Hematopoietic multipotent progenitor cell treated with erythropoietin and hydrocortisone succinate and interleukin-3 and kit ligand, for 8 days (in vitro differentiated cells): ENCODE measurements at regions not wholly inside any gene's neighbourhood (a gene's known extent, or its start where the extent isn't known, plus 50 kb on each side); places are given as distances from the start of the nearest gene placed in this dataset.

Experiments
- DNase-seq: peaks from one replicate; pipeline ENCODE4 v3.0.0-alpha.2; 2015

DNA sequence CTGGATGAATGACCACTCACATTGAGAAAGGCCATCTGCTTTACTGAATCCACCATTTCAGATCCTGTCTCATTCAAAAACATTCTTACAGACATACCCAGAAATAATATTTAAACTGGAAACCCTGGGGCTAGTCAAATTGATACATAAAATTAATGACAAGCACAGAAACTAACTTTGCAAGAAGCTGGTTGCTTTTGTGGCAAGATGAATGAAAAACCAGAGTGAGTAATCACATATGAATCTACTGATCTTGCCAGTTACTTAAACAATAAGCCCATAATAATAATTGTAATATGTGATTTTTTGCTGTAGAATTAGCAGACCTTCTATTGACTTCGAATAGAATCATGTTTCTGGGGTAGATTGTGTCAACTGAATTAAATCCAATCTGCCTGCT lies 235.1 kb downstream of the PPARGC1A start:
- no peak for DNase-seq

DNA sequence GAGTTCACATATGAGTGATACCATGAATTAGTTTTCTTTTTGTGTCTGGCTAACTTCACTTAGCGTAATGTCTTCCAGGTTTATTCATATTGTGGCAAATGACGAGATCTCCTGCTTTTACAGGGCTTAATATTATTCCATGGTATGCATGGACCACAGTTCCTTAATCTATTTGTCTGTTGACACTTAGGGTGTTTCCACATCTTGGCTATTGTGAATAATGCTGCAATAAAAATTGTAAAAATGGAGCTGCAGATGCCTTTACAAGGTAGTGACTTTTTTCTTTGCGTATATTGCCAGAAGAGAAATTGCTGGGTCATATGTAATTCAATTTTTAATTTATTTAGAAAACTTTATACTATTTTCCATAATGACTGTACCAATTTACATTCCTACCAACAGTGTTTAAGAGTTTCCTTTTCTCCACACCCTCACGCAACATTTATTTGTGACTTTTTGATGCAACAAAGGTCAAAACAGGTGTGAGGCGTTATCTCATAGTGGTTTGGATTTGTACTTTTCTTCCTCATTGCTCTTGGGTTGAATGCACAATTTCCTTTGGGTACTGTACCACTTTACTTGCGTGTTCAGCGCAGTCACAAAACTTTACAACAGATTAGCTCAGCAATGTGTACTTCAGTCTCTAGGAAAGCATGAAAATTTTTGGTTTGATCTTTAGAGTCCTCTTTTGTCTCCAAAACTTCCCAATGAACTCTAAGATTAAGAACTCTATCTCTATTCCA lies 240.8 kb downstream of the PPARGC1A start:
- DNase-seq, result no peak

DNA sequence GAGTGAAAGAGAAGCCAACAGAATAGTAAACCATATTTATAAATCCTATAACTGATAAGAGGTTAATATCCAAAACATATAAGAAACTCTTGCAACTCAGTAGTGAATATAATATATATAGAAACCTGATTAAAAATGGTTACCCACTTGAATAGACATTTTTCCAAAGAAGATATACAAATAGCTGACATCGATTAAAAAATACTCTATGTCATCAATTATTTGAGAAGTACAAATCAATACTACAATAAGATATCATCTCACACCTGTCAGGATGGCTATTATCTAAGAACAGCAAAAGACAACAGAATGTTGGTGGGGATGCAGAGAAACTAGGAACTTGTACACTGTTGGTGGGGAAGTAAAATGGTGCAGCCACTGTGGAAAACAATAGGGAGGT lies 254.4 kb downstream of the PPARGC1A start:
- DNase-seq, result no peak

DNA sequence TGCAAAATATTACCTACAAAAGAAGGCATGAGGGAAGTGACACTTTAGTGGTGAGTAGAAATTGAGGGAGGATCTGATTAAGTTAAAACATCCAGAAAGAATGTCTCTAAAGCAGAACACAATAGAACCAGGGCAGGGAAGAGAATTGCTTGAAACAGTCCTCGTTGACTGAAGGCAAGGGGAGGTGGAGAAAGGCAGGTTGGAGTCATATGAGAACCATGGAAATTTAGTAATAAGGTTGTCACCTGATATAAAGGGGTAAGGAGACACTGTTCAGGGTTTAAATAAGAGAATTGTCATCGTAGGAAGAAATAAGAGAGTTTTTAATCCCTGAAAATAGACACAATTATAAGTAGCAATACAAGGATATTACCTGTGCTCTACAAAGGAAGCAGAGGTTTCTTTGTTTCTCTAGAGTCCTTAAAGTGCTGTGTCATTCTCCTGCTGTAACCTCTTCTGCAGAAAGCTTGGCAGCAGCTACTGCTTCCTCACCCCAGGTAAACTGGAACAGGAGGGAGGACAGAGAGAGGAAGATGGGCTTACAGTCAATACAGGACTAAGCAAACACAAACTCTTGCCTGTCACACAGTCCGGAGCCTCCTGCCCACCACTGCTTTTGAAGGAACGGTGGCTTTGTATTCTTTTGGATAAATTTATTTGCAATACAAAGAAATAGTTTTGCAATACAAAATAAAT lies 258.4 kb downstream of the PPARGC1A start:
- DNase-seq, result no peak

DNA sequence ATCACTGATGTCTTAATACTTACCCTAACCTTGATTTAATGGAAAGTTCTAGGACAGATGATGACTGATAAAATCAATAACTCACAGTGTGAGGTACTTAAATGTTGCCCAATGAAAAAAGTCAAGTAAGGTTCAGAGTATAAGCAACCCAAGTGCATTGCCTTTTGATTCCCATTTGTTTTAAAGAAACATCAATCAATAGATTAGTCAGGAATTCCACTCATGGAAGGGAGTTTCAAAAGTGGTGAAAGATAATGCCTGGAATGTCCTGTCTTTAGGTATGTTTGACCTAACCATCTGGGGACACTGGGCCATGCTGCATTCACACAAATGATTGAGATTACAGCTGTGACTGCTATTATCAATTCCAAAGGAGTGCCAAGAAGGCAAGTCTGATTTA lies 259.7 kb downstream of the PPARGC1A start:
- DNase-seq, result no peak

DNA sequence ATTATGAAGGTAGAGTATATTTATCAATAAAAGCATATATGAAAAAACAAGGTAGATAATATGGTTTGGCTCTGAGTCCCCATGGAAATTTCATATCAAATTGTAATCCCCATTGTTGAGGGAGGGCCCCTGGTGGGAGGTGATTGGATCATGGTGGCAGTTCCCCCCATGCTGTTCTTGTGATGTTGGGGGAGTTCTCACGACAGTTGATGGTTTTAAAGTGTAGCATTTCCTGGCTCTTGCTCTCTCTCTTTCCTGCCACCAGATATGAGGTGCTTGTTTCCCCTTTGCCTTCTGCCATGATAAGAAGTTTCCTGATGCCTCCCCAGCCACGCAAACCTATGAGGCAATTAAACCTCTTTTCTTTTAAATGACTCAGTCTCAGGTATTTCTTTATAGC lies 260.4 kb downstream of the PPARGC1A start:
- DNase-seq, result no peak

DNA sequence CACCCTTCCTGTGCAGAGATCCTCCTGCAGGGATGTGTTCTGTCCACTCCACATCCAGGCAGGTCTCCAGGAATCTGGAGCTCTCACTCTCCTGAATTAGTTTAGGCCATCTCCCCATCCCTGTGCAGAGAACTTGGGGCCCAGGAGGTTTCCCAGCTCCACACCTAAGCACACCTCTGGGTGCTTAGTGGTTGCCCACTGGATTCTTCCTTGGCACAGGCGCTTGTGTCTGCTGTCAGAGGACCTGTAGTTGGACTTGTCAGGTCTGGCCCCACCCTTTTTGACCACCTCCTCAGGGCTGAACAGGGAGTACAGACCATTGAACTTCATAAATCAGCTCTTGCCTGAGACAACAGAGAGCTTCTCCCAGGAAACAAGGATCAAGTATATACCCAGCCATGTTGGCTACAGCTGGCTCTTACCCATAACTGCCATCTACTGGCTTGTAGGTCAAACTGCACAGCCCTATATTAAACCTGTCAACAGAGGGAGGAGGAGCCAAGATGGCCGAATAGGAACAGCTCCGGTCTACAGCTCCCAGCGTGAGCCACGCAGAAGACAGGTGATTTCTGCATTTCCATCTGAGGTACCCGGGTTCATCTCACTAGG lies 275.5 kb downstream of the PPARGC1A start:
- DNase-seq, result peak; percentile 6

DNA sequence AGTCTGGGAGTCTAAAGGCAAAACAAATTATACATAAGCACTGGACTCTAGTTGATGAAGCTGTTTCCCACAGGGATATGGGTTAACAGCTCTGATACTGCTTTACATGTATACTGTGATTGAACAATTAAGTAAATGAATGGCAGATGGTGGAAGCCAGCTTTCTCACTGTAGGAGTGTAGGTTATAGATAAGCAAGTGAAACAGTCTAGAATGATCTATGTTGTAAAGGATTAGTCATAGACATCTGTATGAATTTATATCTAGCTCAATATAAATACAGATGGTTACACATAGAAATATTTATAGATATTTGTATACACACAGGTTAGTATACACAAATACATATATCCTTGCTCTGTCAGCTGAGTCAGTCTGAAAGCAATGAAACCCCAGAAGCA lies 276.1 kb downstream of the PPARGC1A start:
- DNase-seq, result no peak

DNA sequence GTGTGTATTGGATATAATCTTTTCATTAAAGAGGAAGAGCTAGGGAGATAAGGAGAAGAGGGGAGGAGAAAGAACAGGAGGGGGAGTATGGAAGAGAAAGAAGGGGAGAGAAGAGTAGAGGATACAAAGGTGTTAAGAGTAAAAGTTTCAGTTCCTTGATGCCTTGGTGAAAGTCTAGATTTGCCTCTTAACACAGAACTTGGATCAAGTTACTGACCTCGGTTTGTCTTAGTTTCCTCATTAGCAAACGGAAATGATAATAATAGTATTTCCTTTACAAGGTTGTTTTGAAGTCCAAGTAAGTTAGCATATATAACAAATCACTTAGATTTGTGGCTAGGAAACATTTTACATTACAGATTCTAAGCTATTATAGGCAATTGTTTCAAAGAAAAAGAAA lies 287.1 kb downstream of the PPARGC1A start:
- no peak for DNase-seq

DNA sequence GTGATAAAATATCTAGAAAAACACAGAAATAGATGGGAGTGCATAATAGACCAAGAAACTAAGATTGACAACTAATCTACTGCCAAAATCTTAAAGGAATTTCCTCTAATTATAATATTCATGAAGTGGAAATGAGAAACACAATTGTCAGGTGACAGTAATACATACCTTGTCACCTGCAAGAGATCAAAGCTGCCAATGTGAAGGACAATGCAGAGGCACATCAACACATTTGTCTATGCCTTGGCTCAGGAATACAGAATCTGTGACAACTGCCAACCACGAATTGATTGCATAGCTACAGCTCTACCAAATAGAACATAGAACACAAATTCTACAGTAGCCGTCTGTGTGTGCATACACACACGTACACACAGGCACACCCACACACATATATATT lies 295.7 kb downstream of the PPARGC1A start:
- DNase-seq, result no peak

DNA sequence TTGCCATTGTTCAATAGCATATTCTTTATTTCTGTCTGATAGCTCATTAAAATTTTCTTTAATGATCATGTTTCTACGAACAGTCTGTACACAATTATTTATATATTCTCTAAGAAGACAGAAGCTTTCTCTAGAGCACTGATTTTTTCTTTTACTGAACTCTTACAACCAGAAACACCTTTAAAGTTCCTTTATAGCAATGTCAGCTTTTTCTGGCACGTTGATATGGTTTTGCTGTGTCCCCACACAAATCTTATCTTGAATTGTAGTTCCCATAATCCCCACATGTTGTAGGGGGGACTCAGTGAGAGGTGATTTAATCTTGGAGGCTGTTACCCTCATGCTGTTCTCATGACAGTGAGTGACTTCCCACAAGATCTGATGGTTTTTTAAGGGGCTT lies 299.4 kb downstream of the PPARGC1A start:
- DNase-seq, result no peak

DNA sequence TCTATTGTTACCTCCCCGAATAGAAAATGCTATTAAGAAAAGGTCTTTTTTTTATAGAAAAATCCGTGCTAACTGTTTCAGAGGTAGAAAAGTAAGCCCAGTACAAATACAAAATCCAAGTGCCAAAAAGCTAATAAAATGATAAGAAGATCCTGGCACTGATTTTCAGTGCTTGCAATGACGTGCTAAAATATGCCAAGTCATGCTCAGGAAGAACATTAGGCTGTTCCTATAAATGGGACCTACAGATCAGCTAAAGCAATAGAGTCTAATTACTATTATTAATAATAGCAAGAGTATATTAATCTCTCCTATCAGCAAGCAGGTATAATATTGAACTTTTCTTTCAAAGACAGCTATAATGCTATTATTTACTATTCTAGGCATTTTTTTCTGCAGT lies 305.8 kb downstream of the PPARGC1A start:
- no peak for DNase-seq

DNA sequence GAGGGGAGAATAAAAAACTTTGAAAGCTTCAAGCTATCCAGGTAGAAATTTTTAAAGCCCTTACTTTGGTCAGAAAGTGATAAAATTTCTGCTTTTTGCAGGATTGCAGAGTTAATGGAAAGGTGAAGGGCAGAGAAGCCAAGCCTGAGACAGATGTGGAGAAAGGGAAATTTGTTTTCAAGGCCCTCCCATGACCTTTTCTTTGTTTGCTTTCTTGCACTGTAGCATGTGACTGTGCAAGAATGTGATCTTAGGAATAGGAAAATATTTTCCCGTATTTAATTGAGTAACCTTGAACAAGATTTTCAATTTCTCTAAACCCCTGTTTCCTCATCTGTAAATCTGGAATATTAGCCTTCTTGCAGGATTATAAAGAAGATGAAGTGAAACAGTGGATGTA lies 307.2 kb downstream of the PPARGC1A start:
- DNase-seq, result no peak

DNA sequence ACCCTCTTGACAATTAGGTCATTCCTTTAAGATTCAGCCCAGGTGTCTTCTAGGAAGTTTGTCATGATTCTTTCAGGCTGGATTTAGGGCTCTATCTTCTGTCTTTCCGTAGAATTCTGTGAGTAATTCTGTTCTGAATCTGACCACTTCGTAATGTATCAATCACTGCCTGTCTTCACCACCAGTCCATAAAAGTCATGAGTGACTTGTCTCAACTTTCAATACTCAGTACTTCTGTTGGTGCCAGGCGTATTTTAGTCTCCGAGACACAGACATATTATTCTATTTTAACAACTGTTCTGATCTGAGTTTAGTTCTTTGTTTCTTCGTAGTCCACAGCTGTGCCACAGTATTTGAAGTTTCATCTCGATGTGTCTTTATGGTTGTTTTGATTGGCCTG lies 310.7 kb downstream of the PPARGC1A start:
- DNase-seq, result no peak

DNA sequence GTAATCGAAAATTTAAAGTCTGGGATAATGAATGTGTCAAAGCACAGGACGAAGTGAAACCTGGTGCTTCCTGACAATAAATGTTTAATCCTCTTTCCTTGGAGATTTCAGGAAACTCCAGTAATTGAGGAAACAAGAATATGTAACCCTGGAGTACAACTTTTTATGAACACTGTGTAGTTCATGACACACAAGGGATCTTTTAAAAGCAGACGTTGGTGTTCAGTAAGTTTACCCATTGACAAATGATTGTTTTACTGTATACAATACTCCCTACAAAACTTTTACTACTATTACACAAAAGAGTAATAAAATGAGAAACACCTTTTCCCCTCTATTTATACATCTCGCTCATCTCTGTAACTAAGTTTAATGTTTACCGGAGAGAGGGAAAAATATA lies 312.4 kb downstream of the PPARGC1A start:
- no peak for DNase-seq

DNA sequence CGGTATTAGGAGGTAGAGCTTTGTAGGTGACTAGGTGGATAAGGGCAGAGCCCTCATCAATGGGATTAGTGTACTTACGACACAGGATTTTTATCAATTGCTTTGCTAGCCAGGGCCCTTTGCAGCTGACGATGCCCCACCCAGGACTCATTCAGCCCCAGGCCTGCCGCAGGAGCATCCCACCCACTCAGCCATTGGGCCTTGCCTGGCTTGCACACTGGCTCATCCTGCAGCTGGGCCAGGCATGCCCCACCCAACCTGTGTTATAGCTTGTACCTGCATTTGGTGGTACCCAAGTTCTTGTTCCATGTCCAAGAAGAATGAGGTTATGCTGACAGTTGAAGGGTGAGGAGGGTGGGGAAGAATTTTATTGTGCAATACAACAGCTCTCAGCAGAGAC lies 317.5 kb downstream of the PPARGC1A start:
- DNase-seq, result no peak

DNA sequence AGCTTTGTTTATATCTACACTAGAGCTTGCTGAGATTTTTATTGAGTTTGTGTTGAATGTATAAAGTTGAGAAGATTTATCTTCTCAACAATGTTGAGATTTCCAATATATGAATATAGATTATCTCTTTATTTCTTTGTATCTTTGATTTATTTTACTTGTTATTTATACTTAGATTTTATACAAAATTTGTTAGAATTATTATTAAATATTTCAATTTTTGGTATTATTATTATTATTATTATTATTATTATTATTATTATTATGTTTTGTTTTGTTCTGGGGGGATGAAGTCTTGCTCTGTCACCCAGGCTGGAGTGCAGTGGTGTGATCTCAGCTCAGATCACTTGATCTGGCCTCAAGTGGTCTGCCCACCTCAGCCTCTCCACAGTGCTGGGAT lies 322.5 kb downstream of the PPARGC1A start:
- no peak for DNase-seq

DNA sequence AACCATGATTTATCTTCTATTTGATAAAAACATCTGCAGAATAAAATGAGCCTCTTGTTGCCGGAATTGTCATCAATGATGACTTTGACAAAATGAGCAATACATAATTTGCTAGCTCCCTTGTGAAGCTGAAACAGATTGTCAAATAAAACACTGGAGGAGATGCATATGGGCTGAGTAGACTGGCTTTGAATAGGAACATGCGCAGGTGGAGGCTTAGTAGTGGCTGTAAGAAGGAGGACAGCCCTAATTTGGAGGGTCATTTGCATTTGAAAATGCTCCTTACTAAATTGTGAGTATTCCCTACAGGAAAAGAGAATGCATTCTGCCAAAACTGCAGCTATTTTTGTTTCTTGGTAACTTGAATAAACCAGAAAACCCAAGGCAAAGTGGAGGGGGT lies 329.1 kb downstream of the PPARGC1A start:
- no peak for DNase-seq

DNA sequence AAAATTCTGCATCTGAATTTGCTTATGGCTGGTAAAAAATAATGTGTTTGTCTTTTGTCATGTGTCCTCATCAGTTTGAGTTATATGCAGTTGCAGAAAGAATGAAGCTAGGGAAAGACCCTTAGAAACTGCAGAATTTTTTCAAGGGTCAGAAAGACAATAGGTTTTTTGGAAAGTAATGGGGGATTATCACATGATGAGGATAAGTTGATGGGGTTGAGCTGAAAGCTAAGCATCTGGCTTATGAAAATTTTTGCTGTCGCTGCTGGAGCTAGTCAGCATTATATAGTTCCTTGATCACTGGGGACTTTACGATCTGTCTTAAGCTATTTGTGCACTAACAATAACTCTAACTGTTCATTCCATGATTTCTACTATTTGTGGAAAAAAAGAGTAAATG lies 331.7 kb downstream of the PPARGC1A start:
- no peak for DNase-seq

DNA sequence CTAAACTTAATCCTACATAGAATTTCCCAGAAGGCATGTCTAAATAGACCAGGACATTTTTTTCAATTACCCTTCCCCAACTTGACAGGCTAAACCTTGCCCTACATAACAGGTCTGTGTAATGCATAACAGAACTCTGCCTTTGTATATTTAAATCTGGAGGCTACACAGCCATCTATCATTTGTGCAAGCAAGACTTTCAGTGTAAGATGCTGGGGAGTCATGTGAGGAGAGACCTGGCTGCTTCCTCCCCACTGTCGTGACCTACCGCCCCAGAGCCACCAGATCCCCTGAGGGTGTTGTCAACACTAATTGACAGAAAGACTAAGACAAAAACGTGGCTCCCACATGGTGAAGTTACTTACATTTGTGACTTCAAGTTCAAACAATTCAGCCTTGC lies 342.2 kb downstream of the PPARGC1A start:
- no peak for DNase-seq

DNA sequence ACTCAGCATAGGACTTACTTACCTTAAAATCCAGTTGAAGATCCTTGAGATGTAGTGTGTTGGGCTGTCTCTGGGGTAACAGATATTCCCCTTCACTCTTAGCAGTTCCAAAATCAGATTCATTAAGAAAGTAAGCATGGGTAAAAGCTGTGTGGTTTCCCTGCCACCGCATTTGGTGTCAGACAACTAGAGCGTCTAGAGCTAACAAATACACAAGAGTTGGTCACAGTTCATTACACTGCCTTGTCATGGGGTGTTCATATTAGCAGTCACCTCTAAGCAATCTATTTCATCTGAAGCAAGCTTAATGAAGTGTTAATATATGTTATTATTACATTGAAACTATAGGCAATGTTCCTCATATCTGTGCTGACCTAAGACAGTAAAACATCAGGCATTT lies 342.8 kb downstream of the PPARGC1A start:
- no peak for DNase-seq

DNA sequence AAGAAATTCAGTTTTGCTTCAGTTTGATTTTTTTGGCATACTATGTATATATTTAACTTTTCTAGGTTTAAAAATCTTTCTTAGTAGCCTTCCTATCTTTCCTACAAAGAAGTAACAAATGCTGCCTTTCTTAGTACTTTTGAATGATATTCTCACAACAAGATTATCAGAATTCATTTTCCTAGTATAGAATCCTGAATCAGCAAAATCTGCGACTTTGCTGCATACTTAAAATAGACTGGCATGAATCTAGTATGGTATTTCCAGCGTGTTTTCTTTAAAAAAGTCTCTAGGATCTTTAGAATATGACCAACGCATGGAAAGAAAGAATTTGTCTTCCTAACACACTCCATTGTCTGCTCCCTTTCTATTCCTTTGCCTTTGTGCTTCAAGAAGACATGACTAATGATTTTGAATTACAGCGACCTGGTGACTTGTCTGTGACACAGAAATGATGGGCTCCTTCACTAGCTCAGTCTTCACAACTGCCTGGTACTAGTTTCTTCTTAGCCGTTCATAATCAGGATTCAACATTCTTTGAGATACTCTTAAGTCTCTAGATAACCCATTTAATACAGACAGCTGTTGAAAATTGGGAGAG lies 349.8 kb downstream of the PPARGC1A start:
- no peak for DNase-seq

DNA sequence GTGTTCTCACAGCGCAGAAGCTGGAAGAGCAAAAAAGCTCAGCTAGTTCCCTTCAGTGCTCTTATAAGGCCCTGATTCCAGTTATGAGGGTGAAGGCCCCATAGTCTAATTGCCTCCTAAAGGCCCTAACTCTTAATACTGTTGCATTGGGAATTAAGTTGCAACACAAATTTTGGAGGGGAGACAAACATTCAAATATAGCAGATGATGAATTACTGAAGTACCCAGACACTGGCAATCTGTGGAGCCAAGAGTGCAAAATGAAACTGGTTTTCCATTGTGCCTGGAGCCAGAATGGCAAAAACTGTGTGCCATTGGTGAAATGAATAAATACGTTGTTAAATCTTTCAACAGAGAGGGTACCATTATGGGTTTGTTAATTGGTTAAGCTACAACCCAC lies 356.0 kb downstream of the PPARGC1A start:
- no peak for DNase-seq

DNA sequence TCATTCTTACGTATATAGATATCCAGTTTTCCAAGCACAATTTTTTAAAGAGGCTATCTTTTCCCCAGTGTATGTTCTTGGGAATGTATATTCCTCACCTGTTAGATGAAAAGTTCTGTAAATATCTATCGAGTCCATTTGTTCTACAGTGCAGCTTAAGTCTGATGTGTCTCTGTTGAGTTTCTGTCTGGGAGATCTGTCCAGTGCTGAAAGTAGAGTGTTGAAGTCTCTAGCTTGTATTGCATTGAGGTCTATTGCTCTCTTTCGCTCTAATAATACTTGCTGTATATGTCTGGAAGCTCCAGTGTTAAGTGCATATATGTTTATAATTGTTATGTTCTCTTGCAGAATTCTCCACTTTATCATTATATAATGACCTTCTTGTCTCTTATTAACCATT lies 373.1 kb downstream of the PPARGC1A start:
- no peak for DNase-seq
